ENCODE measurements at regions not wholly inside any gene's neighbourhood (a gene's known extent, or its start where the extent isn't known, plus 50 kb on each side); places are given as distances from the start of the nearest gene placed in this dataset.

- DNase-seq (ENCODE audit: extremely low read depth, low read depth) = no peak
These were observed 404.2 kb upstream of the RNF32 start for GRCh38 chr7:156236181-156236889.

DNA sequence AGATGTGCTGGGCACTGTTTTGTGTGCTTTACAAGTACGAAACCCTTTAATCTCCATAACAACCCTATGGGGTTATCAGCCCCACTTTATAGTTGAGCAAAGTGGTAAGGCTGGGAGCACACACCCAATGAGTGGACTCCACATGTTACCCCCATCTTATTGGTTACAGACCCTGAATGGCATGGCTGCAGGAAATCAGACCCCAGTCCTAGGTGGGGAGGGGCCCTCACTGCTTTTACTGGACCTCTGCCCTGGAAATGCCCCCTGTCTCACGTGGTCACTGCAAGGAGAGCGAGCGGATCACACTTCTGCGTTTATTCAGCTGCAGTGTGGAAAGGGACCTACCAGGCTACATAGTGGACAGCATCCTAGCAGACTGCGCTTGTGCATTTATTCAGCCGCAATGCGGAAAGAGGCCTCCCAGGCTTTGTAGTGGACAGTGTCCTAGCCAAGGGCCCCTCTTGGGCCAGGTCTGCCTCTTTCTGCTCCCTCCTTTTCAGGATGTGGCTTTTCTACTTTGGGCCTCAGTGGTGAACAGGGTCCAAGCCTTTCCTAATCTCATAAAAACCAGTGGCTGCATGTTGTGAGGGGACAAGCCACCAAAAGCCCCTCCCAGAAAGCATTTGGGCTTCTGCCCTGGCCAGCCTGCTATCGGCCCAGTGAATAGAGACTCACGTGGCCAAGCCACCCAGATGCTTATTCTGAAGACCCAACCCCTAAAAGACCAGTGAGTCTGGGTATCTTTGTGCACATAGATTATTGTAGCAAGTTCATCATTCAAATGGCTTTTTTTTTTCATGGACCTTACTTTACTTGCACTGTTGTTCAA lies 405.7 kb upstream of the RNF32 start:
- no peak for DNase-seq (ENCODE audit: extremely low read depth, low read depth)

- DNase-seq (ENCODE audit: extremely low read depth, low read depth) = no peak
These were observed 406.4 kb upstream of the RNF32 start for GRCh38 chr7:156234192-156234591.

GRCh38 chr7:156232931-156233705 lies 407.5 kb upstream of the RNF32 start:
- no peak for DNase-seq (ENCODE audit: extremely low read depth, low read depth)

- no peak for DNase-seq (ENCODE audit: extremely low read depth, low read depth)
These were observed 410.0 kb upstream of the RNF32 start for GRCh38 chr7:156230576-156230975.

- no peak for DNase-seq (ENCODE audit: extremely low read depth, low read depth)
These were observed 412.6 kb upstream of the SHH start for GRCh38 chr7:156224833-156225225.

DNA sequence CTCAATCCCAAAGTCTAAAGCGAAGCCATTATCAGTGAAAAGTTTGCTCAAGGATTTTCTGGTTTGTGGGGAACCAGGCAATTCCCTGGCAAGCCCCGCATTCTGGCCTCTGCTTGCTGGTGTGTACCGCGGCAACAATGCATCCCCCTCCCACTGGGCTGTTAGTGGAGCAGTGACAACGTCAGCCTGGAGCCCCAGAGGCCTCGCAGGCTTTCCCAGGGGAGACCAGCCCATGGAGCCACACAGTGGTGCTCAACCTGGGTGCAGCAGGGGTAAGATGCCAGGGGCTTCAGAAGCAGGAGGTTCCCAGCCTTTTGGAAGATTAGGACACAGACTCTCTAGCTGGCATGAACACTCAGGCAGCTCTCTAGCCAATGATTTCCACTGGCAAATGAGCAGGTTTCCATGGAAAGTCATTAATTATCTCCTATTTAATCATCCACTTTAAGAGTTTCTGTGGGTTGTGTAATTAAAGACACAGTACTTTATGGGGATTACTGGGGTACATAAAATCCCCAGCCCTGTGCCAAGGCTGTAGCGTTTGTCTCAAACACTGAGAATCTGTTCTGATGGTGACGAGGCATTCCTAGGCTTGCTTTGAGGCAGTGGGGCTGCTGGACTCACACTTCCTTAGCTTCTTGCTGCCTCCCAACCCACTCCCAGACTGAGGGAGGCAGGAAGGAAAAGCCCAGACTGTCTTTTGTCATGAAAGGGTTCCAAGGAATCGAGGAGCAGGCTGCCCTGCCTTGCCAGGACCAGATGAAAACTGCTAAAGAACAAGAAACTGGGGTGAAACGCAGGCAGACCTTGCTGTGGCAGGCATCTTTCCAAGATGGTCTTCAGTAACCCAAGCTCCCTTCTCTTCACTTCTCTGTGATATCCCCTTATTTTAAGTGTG lies 411.9 kb upstream of the SHH start:
- DNase-seq (ENCODE audit: extremely low read depth, low read depth) = no peak

DNA sequence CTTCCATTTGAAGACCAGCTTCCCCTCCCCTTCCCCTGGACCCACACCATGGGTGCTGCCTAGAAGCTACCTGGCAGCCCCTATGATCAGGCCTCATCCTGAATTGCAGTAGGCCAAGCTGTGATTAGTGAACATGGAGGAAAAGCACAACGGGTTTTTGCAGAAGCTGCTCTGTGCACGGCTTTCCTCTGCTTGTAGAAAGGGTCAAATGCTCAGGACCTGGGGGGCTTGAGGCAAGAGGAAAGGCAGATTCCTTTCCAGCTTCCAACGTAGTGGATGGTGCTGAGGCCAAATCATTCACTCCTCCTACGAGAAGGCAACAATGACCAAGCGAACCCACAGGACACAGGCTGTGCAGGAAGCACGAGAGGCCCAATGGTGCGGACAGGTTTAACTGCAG lies 410.3 kb upstream of the SHH start:
- DNase-seq (ENCODE audit: extremely low read depth, low read depth) = no peak

- no peak for DNase-seq (ENCODE audit: extremely low read depth, low read depth)
These were observed 409.9 kb upstream of the SHH start for GRCh38 chr7:156222151-156222550.

DNA sequence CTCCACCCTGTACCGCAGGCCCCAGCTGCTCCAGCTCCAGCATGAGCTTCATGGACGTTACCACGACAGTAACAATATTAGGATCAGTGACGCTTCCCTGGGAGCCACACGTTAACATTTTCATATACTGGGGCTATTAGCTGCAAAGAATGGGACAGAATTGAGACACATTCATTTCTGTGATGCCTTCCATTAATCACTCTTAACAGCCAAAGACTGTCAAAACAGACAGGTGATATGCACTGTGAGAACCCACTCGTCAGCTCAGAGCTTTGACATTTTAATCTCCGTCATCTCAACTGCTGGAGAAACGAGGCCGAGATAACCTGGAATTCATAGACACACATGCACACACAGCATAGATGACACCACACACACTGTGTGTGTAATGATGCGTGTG lies 408.4 kb upstream of the SHH start:
- DNase-seq (ENCODE audit: extremely low read depth, low read depth) = no peak

DNA sequence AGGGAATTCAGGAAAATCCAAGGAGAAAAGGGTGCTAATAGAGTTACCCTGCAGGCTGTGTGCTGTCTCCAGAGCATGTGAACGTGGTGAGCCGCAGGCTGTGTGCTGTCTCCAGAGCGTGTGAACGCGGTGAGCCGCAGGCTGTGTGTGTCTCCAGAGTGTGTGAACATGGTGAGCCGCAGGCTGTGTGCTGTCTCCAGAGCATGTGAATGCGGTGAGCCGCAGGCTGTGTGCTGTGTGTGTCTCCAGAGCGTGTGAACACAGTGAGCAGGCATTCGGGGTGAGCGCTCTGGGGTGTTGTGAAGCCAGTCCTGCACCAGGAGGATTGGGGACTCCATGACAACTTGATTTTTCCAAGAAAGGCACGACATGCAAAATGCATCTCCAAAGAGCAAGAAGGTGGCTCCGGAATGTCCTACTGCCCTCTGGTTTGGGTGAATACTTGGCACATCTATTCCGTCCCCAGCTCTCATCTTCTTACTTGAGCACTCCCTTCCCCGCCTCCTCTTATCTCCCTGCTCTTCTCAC lies 407.9 kb upstream of the SHH start:
- DNase-seq (ENCODE audit: extremely low read depth, low read depth) = no peak

GRCh38 chr7:156219307-156220077 lies 407.2 kb upstream of the SHH start:
- no peak for DNase-seq (ENCODE audit: extremely low read depth, low read depth)

DNA sequence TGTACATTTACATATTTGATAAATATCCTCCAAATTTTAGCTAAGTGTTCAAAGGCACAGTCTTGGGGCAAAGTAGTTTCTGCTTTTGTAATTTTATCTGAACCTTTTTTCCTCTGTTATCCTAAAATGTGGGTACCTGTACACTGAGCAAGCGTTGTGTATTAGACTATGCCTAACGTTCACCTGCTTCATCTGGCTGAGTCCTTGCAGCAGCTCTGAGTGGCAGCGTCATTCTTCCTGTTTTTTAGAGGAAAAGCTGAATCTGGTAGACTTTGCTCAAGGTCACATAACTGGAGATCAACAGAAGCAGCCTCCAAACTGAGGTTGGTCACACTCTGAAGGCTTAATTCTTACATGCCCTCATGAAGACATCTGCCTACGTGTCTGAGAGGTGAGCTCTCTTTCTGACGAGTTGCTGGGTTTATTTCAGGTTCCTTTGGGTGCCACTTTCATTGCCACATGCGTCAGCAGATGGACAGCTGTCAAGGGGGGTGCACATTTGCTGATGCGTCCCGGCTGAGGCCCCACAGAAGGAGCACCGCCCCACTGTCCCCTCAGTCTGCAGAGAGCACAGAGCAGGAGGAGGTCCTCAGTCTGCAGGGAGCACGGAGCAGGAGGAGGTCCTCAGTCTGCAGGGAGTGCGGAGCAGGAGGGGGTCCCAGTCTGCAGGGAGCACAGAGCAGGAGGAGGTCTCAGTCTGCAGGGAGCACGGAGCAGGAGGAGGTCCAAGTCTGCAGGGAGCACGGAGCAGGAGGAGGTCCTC lies 406.5 kb upstream of the SHH start:
- no peak for DNase-seq (ENCODE audit: extremely low read depth, low read depth)

DNA sequence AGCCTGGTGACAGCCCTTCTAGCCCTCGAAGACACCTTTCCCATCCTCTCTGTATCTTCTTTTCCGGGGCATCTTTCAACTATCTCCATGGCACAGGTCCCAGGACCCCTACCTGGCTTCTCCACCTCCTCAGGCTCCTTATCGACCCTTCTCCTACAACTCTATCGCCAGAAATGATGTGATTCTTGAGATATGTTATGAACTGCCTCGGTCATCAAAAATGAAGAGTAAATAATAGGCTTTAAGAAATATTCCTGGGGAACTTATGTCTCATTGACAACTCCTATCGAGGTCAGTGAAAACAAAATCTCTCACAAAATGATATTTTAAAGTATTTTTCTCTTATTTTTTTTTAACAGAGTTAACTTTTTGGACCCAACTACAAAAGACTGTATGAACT lies 405.5 kb upstream of the SHH start:
- no peak for DNase-seq (ENCODE audit: extremely low read depth, low read depth)

GRCh38 chr7:156209087-156209486 lies 396.8 kb upstream of the SHH start:
- DNase-seq (ENCODE audit: extremely low read depth, low read depth) = no peak

GRCh38 chr7:156207306-156207705 lies 395.0 kb upstream of the SHH start:
- no peak for DNase-seq (ENCODE audit: extremely low read depth, low read depth)

GRCh38 chr7:156206174-156206573 lies 393.9 kb upstream of the SHH start:
- no peak for DNase-seq (ENCODE audit: extremely low read depth, low read depth)

DNA sequence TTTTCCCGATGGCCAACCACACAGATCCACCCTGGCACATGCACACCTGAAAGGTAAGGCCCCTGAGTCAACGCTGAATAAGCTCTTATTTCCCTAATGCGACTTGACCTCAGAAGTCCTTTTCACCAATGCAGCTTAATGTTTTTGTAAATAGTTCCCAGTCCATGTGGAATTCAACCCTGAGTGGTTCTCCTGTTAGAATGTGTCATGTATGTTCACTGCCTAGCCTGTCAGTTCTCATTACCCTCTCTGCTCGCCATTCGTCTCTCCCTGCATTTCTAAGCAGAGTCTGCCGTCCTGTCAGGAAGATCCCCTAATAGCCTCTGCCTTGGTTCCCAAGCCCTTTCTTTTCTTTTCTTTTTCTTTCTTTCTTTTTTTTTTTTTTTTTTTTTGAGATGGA lies 392.6 kb upstream of the SHH start:
- no peak for DNase-seq (ENCODE audit: extremely low read depth, low read depth)

GRCh38 chr7:156203923-156204322 lies 391.7 kb upstream of the SHH start:
- DNase-seq (ENCODE audit: extremely low read depth, low read depth) = no peak
